C4-2B (cell line): ENCODE measurements at regions not wholly inside any gene's neighbourhood (a gene's known extent, or its start where the extent isn't known, plus 50 kb on each side); places are given as distances from the start of the nearest gene placed in this dataset.

Source experiments
- CTCF ChIP-seq: fragments of 450-650 bp; conservative IDR thresholded peaks from 2 replicates; pipeline ENCODE4 v1.5.1; 2017; ENCODE audit warnings: mild to moderate bottlenecking
- ZFX ChIP-seq: fragments of 450-650 bp; IDR thresholded peaks from 2 replicates; pipeline ENCODE4 v1.6.1; 2017

GRCh38 chrX:134711135-134711921 is 53.1 kb upstream of the PLAC1 start:
- TF ChIP-seq CTCF (no peak), ZFX (no peak)
